Ascending aorta (tissue), 2 donors: ENCODE measurements at regions not wholly inside any gene's neighbourhood (a gene's known extent, or its start where the extent isn't known, plus 50 kb on each side); places are given as distances from the start of the nearest gene placed in this dataset.

ENCODE experiments used
- DNase-seq, 2 donors: peaks; one replicate each; pipeline ENCODE4 v3.0.0-alpha.2; 2019; ENCODE audit warnings: low spot score in 2 of 2
- H3K27ac ChIP-seq, 2 donors: fragments of 200-600 bp; sonication (generic); one replicate each; pipeline ENCODE4 v1.5.1; 2016 to 2017; ENCODE audit warnings: mild to moderate bottlenecking in 1 of 2
- H3K27me3 ChIP-seq: fragments of 200-600 bp; sonication (generic); one replicate; pipeline ENCODE4 v1.5.1; 2017
- H3K36me3 ChIP-seq, 2 donors: fragments of 200-600 bp; sonication (generic); one replicate each; pipeline ENCODE4 v1.5.1; 2016
- H3K4me1 ChIP-seq, 2 donors: fragments of 200-600 bp; sonication (generic); one replicate each; pipeline ENCODE4 v1.5.1; 2016 to 2017; ENCODE audit warnings: mild to moderate bottlenecking in 1 of 2
- H3K4me3 ChIP-seq, 2 donors: fragments of 200-600 bp; sonication (generic); one replicate each; pipeline ENCODE4 v1.5.1; 2016 to 2017; ENCODE audit warnings: mild to moderate bottlenecking in 1 of 2
- H3K9me3 ChIP-seq, 2 donors: fragments of 200-600 bp; sonication (generic); one replicate each; pipeline ENCODE4 v1.5.1; 2016
- intact Hi-C: fragments of 100-400 bp; cut with DNase I; formaldehyde crosslinking; loops from one replicate; pipeline ENCODE4 v1.15.1; 2023
- TF ChIP-seq, protein P1 (sequence below), 3 experiments: fragments of 200-600 bp in 2 of 3; fragments of 450-650 bp in 1 of 3; sonication (generic) in 2 of 3; IDR thresholded peaks; one replicate each; pipeline ENCODE4 v1.5.1; 2016 to 2019; ENCODE audit warnings: antibody characterized with exemption in 3 of 3, mild to moderate bottlenecking in 1 of 3, moderate library complexity in 1 of 3

DNA sequence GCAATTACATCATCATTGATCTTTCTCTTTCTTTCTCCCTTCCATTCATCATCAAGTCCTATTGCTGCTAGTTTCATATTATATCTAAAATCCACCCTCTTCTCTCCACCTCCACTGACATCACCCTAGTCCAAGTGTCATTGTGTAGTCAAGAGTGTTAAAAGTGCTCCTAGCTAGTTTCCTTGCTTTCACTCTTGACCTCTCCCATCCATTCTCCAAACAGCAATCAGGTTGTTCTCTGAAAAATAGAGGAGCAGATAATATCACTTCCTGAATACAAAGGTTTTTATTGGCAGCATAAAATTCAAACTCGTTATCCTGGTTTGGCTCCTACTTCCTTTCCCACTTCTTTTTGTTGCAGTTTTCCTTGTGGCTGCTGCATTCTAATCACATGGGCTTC, 61.6 kb upstream of the PHF14 start:
- Histone ChIP-seq H3K27me3 (no peaks in the 10 kb centered on the region), H3K4me1 (no peaks in the 10 kb centered on the region), H3K27ac (no peak overlapping the region), H3K4me3 (no peak overlapping the region), H3K9me3 (peaks cover 0 to 7% of the 10 kb centered on the region in 2 donors), H3K36me3 (no peaks in the 10 kb centered on the region)
- TF ChIP-seq, protein P1, sequence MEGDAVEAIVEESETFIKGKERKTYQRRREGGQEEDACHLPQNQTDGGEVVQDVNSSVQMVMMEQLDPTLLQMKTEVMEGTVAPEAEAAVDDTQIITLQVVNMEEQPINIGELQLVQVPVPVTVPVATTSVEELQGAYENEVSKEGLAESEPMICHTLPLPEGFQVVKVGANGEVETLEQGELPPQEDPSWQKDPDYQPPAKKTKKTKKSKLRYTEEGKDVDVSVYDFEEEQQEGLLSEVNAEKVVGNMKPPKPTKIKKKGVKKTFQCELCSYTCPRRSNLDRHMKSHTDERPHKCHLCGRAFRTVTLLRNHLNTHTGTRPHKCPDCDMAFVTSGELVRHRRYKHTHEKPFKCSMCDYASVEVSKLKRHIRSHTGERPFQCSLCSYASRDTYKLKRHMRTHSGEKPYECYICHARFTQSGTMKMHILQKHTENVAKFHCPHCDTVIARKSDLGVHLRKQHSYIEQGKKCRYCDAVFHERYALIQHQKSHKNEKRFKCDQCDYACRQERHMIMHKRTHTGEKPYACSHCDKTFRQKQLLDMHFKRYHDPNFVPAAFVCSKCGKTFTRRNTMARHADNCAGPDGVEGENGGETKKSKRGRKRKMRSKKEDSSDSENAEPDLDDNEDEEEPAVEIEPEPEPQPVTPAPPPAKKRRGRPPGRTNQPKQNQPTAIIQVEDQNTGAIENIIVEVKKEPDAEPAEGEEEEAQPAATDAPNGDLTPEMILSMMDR (IDR thresholded peaks at IDR 0.05): no peak
- DNase-seq: no peak
- intact Hi-C loops: no loop called here

DNA sequence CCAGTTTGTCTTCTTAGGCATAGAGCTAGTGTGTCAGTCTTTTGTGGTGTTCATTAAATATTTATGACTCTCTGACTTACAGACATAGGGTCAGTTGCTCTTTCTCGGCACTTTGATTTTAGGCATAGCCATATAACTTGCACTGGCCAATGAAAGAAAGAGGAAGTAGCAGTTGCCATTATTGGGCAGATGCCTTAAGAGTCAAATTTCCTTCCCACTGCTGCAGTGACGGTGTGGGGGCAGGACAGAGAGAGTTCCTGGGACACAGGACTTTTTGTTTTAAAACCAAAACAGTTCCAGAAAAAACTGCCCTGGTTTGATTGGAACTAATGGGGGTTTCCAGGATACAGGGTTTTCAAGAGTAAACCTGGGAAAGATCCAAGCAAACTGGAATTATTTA, 60.2 kb upstream of the PHF14 start:
- Histone ChIP-seq H3K9me3 (peaks cover 0 to 7% of the 10 kb centered on the region in 2 donors), H3K27ac (no peak overlapping the region), H3K4me3 (no peak overlapping the region), H3K4me1 (no peaks in the 10 kb centered on the region), H3K27me3 (no peaks in the 10 kb centered on the region), H3K36me3 (no peaks in the 10 kb centered on the region)
- intact Hi-C loops: no loop called here
- no peak for DNase-seq
- TF ChIP-seq, protein P1 (IDR thresholded peaks at IDR 0.05): no peak

DNA sequence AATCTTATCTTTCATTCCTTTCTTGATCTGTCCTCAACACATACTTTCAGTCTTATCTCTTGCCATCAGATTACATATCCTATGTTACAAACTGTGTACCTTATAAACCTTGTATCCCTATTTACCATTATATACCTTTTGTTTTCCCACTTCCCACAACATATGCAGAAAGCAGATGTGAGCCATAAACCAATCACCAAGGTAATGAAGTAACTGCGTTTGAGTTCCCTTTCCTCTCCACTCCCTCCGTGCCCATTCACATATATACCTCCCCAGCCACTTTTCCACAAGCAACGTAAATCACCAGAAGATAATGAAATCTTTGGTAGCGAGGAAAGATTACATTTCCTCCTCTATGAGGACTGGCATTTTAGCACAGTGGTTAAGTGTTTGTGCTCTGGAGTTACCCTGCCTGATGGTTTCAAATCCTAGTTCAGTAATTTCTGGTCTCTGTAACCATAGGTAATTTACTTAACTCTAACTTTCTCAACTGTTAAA, 55.5 kb upstream of the PHF14 start:
- Histone ChIP-seq H3K27ac (no peak overlapping the region), H3K27me3 (no peaks in the 10 kb centered on the region), H3K4me1 (no peaks in the 10 kb centered on the region), H3K9me3 (no peaks in the 10 kb centered on the region), H3K36me3 (no peaks in the 10 kb centered on the region), H3K4me3 (peak overlapping the region in 1 of 2 donors; percentile 9)
- no peak for DNase-seq
- intact Hi-C loops: no loop called here
- TF ChIP-seq, protein P1 (IDR thresholded peaks at IDR 0.05): no peak

DNA sequence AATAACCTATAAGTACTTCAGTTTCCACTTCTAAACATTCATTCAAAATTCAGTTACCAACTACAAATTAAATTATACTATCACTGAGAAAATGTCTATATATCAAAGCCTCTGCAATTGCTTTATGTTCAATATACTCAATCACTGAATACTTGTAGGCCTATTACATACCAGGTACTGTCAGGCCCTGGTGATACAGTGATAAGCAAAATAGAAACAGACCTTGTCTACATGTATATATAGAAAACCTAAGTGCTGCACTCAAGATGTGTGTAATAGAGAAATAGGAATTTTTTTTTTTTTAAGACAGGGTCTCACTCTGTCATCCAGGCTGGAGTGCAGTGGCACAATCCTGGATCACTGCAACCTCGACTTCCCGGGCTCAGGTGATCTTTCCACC, 53.7 kb upstream of the PHF14 start:
- TF ChIP-seq, protein P1 (IDR thresholded peaks at IDR 0.05): no peak

More for the DNA sequence above, 53.7 kb upstream of the PHF14 start:
- intact Hi-C loops: no loop called here
- no peak for DNase-seq
- no peaks in the 10 kb centered on the region for H3K9me3 ChIP-seq
- no peaks in the 10 kb centered on the region for H3K27me3 ChIP-seq
- H3K4me3 ChIP-seq: no peak overlapping the region
- no peaks in the 10 kb centered on the region for H3K36me3 ChIP-seq
- H3K4me1 ChIP-seq: no peaks in the 10 kb centered on the region
- no peak overlapping the region for H3K27ac ChIP-seq
